Colonic mucosa (tissue), 4 donors: ENCODE measurements at regions not wholly inside any gene's neighbourhood (a gene's known extent, or its start where the extent isn't known, plus 50 kb on each side); places are given as distances from the start of the nearest gene placed in this dataset.

Experiments
- DNase-seq: peaks from one replicate; pipeline ENCODE4 v3.0.0-alpha.2; 2020
- H3K27ac ChIP-seq: fragments of 200-600 bp; one replicate; pipeline ENCODE4 v1.8.0; 2021
- H3K27me3 ChIP-seq: fragments of 200-600 bp; one replicate; pipeline ENCODE4 v1.8.0; 2021
- H3K36me3 ChIP-seq: fragments of 200-600 bp; one replicate; pipeline ENCODE4 v1.8.0; 2021
- H3K4me1 ChIP-seq: fragments of 200-600 bp; one replicate; pipeline ENCODE4 v1.8.0; 2021; ENCODE audit warnings: mild to moderate bottlenecking
- H3K4me3 ChIP-seq: fragments of 200-600 bp; one replicate; pipeline ENCODE4 v1.8.0; 2021
- H3K9ac ChIP-seq, 2 donors: one replicate each; pipeline ENCODE4 v1.7.0; 2013; ENCODE audit warnings: control low read depth in 2 of 2, low read depth in 2 of 2, low read length in 2 of 2
- H3K9me3 ChIP-seq: fragments of 200-600 bp; one replicate; pipeline ENCODE4 v1.8.0; 2021
- CTCF ChIP-seq: fragments of 200-600 bp; IDR thresholded peaks from one replicate; pipeline ENCODE4 v1.8.0; 2022; ENCODE audit warnings: antibody characterized with exemption, mild to moderate bottlenecking
- intact Hi-C: fragments of 100-400 bp; cut with DNase I; formaldehyde crosslinking; loops from one replicate; pipeline ENCODE4 v1.14.1; 2022
- donor health status: healthy.
- donor health status: DM: no; HTN: no; CAD: no.
- donor health status: DM: no; HTN: no; CAD: no.

GRCh38 chr4:83716874-83717273 is 181.0 kb downstream of the GPAT3 start:
- no peaks in the 10 kb centered on the region for H3K4me1 ChIP-seq
- intact Hi-C loops = no loop called here

GRCh38 chr4:83712890-83713289 is 177.0 kb downstream of the GPAT3 start:
- Histone ChIP-seq H3K27ac (no peak overlapping the region), H3K27me3 (no peaks in the 10 kb centered on the region), H3K36me3 (no peaks in the 10 kb centered on the region), H3K4me3 (no peak overlapping the region), H3K9ac (no peak overlapping the region), H3K4me1 (no peaks in the 10 kb centered on the region), H3K9me3 (no peaks in the 10 kb centered on the region)
- no peak for DNase-seq
- TF ChIP-seq CTCF = no peak
- intact Hi-C loops = no loop called here

More at GRCh38 chr4:83716874-83717273, 181.0 kb downstream of the GPAT3 start:
- Histone ChIP-seq H3K27ac (no peak overlapping the region), H3K36me3 (no peaks in the 10 kb centered on the region), H3K9ac (no peak overlapping the region), H3K4me3 (no peak overlapping the region), H3K9me3 (no peaks in the 10 kb centered on the region), H3K27me3 (no peaks in the 10 kb centered on the region)
- no peak for TF ChIP-seq CTCF
- no peak for DNase-seq

- DNase-seq = no peak
- H3K36me3 ChIP-seq = no peaks in the 10 kb centered on the region
- no peaks in the 10 kb centered on the region for H3K9me3 ChIP-seq
- H3K4me1 ChIP-seq = no peaks in the 10 kb centered on the region
- H3K27ac ChIP-seq = no peak overlapping the region
- no peaks in the 10 kb centered on the region for H3K27me3 ChIP-seq
- intact Hi-C loops = no loop called here
- H3K4me3 ChIP-seq = no peak overlapping the region
- H3K9ac ChIP-seq = no peak overlapping the region
- no peak for TF ChIP-seq CTCF
Observed at GRCh38 chr4:83709627-83710026, 173.7 kb downstream of the GPAT3 start.

- Histone ChIP-seq H3K36me3 (no peaks in the 10 kb centered on the region), H3K9me3 (no peaks in the 10 kb centered on the region), H3K27ac (no peak overlapping the region), H3K4me1 (no peaks in the 10 kb centered on the region), H3K4me3 (no peak overlapping the region), H3K27me3 (no peaks in the 10 kb centered on the region), H3K9ac (no peak overlapping the region)
- no peak for DNase-seq
- no peak for TF ChIP-seq CTCF
- intact Hi-C loops = no loop called here
Observed at GRCh38 chr4:83708500-83709175, 172.7 kb downstream of the GPAT3 start.

- intact Hi-C loops = no loop called here
- H3K27ac ChIP-seq = no peak overlapping the region
Observed at GRCh38 chr4:83704786-83705185, 168.9 kb downstream of the GPAT3 start.

More at GRCh38 chr4:83704786-83705185, 168.9 kb downstream of the GPAT3 start:
- Histone ChIP-seq H3K27me3 (no peaks in the 10 kb centered on the region), H3K9me3 (no peaks in the 10 kb centered on the region), H3K4me3 (no peak overlapping the region), H3K9ac (no peak overlapping the region), H3K4me1 (no peaks in the 10 kb centered on the region), H3K36me3 (no peaks in the 10 kb centered on the region)
- DNase-seq = no peak
- no peak for TF ChIP-seq CTCF
